HG03066 (cell line): ENCODE measurements at regions not wholly inside any gene's neighbourhood (a gene's known extent, or its start where the extent isn't known, plus 50 kb on each side); places are given as distances from the start of the nearest gene placed in this dataset.

Experiments
- ATAC-seq: cut with Tn5 transposase; IDR thresholded peaks from one replicate; pipeline ENCODE4 v1.9.1; 2021; ENCODE audit warnings: low read depth; ENCODE audit not compliant: unreplicated experiment

GRCh38 chr2:156647377-156648010 lies 211.3 kb downstream of the GPD2 start:
- no peak for ATAC-seq

GRCh38 chr2:156648522-156648921 lies 212.3 kb downstream of the GPD2 start:
- ATAC-seq: no peak

GRCh38 chr2:156649596-156649995 lies 213.4 kb downstream of the GPD2 start:
- no peak for ATAC-seq

GRCh38 chr2:156652691-156653090 lies 216.5 kb downstream of the GPD2 start:
- ATAC-seq: no peak

GRCh38 chr2:156653675-156654074 lies 217.5 kb downstream of the GPD2 start:
- ATAC-seq: no peak

GRCh38 chr2:156657809-156658208 lies 221.6 kb downstream of the GPD2 start:
- no peak for ATAC-seq

- ATAC-seq: no peak
Measured at GRCh38 chr2:156659694-156660093, 223.5 kb downstream of the GPD2 start.

GRCh38 chr2:156663757-156664409 lies 227.7 kb downstream of the GPD2 start:
- ATAC-seq: no peak

GRCh38 chr2:156666130-156666785 lies 230.1 kb downstream of the GPD2 start:
- ATAC-seq: no peak

- no peak for ATAC-seq
Measured at GRCh38 chr2:156670104-156670503, 233.9 kb downstream of the GPD2 start.

- no peak for ATAC-seq
Measured at GRCh38 chr2:156671706-156672361, 235.7 kb downstream of the GPD2 start.

GRCh38 chr2:156672556-156673332 lies 236.6 kb downstream of the GPD2 start:
- no peak for ATAC-seq

- ATAC-seq: no peak
Measured at GRCh38 chr2:156673333-156673615, 237.1 kb downstream of the GPD2 start.

- ATAC-seq: no peak
Measured at GRCh38 chr2:156673981-156674380, 237.8 kb downstream of the GPD2 start.

GRCh38 chr2:156675896-156676295 lies 239.7 kb downstream of the GPD2 start:
- ATAC-seq: no peak

GRCh38 chr2:156679820-156680219 lies 243.6 kb downstream of the GPD2 start:
- no peak for ATAC-seq

GRCh38 chr2:156680266-156680665 lies 244.1 kb downstream of the GPD2 start:
- no peak for ATAC-seq

- ATAC-seq: no peak
Measured at GRCh38 chr2:156687126-156687525, 250.9 kb downstream of the GPD2 start.

- ATAC-seq: no peak
Measured at GRCh38 chr2:156687715-156688114, 251.5 kb downstream of the GPD2 start.

GRCh38 chr2:156689939-156690338 lies 253.8 kb downstream of the GPD2 start:
- no peak for ATAC-seq

GRCh38 chr2:156691014-156691413 lies 254.8 kb downstream of the GPD2 start:
- no peak for ATAC-seq
